Astrocyte of the cerebellum (primary cell): ENCODE measurements at regions not wholly inside any gene's neighbourhood (a gene's known extent, or its start where the extent isn't known, plus 50 kb on each side); places are given as distances from the start of the nearest gene placed in this dataset.
"Not testable (repeated sequence)": the region's sequence is repeated elsewhere in the genome, so short reads cannot be mapped to it uniquely, and the experiment has no call there.

Source experiments
- DNase-seq: peaks from one replicate; pipeline ENCODE4 v3.0.0-alpha.2; 2011; ENCODE audit warnings: low read depth
- H3K4me3 ChIP-seq: 2 replicates; pipeline ENCODE4 v1.5.1; 2011; ENCODE audit warnings: mild to moderate bottlenecking, low read depth, low read length, moderate library complexity
- CTCF ChIP-seq: IDR thresholded peaks from 2 replicates; pipeline ENCODE4 v1.5.1; 2012; ENCODE audit warnings: low read length, low read depth, moderate library complexity, mild to moderate bottlenecking; ENCODE audit errors: missing control alignments
- in situ Hi-C: cut with HindIII; loops from 2 replicates; pipeline ENCODE4 v1.10.0; 2017; ENCODE audit warnings: low sequenced_read_pairs

- in situ Hi-C loops: no loop called here
- H3K4me3 ChIP-seq: no peak overlapping the region
- TF ChIP-seq CTCF: no peak
- DNase-seq: no peak
Measured at GRCh38 chr2:163949693-163950092, 213.9 kb upstream of the FIGN start.

- DNase-seq: no peak
- no peak for TF ChIP-seq CTCF
- no peak overlapping the region for H3K4me3 ChIP-seq
- in situ Hi-C loops: no loop called here
Measured at GRCh38 chr2:163944347-163944737, 208.5 kb upstream of the FIGN start.

- DNase-seq: no peak
- in situ Hi-C loops: no loop called here
- no peak overlapping the region for H3K4me3 ChIP-seq
- TF ChIP-seq CTCF: no peak
Measured at GRCh38 chr2:163943403-163944346, 207.9 kb upstream of the FIGN start.

- no peak for TF ChIP-seq CTCF
- no peak overlapping the region for H3K4me3 ChIP-seq
- DNase-seq: no peak
- in situ Hi-C loops: no loop called here
Measured at GRCh38 chr2:163934131-163934530, 198.3 kb upstream of the FIGN start.

GRCh38 chr2:163919717-163920116, 183.9 kb upstream of the FIGN start:
- TF ChIP-seq CTCF: no peak
- no peak for DNase-seq
- in situ Hi-C loops: no loop called here
- no peak overlapping the region for H3K4me3 ChIP-seq

GRCh38 chr2:163914486-163914885, 178.7 kb upstream of the FIGN start:
- in situ Hi-C loops, DNase-seq, H3K4me3 ChIP-seq: not testable (repeated sequence)

- in situ Hi-C loops, H3K4me3 ChIP-seq, DNase-seq: not testable (repeated sequence)
Measured at GRCh38 chr2:163913532-163913944, 177.7 kb upstream of the FIGN start.
